K562 (cell line): ENCODE measurements at regions not wholly inside any gene's neighbourhood (a gene's known extent, or its start where the extent isn't known, plus 50 kb on each side); places are given as distances from the start of the nearest gene placed in this dataset.
A peak's percentile ranks its signal among the peaks of the same experiment; 100 is the strongest.

ENCODE experiments used
- CEBPB ChIP-seq: fragments of 450-650 bp; IDR thresholded peaks from 2 replicates; pipeline ENCODE4 v1.6.1; 2016; ENCODE audit warnings: missing genetic modification characterization, missing compliant biosample characterization
- CREBBP ChIP-seq: IDR thresholded peaks from one replicate; pipeline ENCODE4 v1.6.1; 2012; ENCODE audit warnings: low read depth, mild to moderate bottlenecking, control low read depth, inconsistent platforms, low read length
- ERF ChIP-seq: fragments of 450-650 bp; formaldehyde crosslinking; IDR thresholded peaks from 2 replicates; pipeline ENCODE4 v1.4.0; 2020; ENCODE audit warnings: mild to moderate bottlenecking, mixed read lengths
- FOXK2 ChIP-seq, 2 experiments: fragments of 450-650 bp; IDR thresholded peaks in 1 of 2; conservative IDR thresholded peaks in 1 of 2; 2 replicates each; pipeline ENCODE4 v1.6.1; 2016; ENCODE audit warnings: low read depth in 2 of 2, mild to moderate bottlenecking in 1 of 2
- L3MBTL2 ChIP-seq: fragments of 450-650 bp; IDR thresholded peaks from 2 replicates; pipeline ENCODE4 v1.6.1; 2016; ENCODE audit warnings: mild to moderate bottlenecking, moderate library complexity
- MTF1 ChIP-seq: fragments of 250-450 bp; sonication (Bioruptor Pico); IDR thresholded peaks from 2 replicates; pipeline ENCODE4 v1.9.0; 2021; ENCODE audit warnings: moderate library complexity, mild to moderate bottlenecking, inconsistent platforms, borderline replicate concordance
- RBM34 ChIP-seq: fragments of 200-400 bp; formaldehyde crosslinking; IDR thresholded peaks from 2 replicates; pipeline ENCODE4 v1.6.1; 2018; ENCODE audit warnings: low read length, borderline replicate concordance; ENCODE audit not compliant: insufficient read depth
- TOE1 ChIP-seq, 2 experiments: fragments of 450-650 bp in 1 of 2; sonication (generic) in 1 of 2; formaldehyde crosslinking in 1 of 2; IDR thresholded peaks; 2 replicates each; pipeline versions ENCODE4 v1.7.1 to v1.8.0; 2016 to 2022; ENCODE audit warnings: borderline replicate concordance in 2 of 2, mild to moderate bottlenecking in 2 of 2, antibody characterized with exemption in 1 of 2, inconsistent platforms in 1 of 2, low read depth in 1 of 2, missing genetic modification reagents in 1 of 2, moderate library complexity in 1 of 2
- TF ChIP-seq, protein P1 (sequence below), 2 experiments: fragments of 200-800 bp in 1 of 2; sonication (Bioruptor generic) in 1 of 2; sonication (generic) in 1 of 2; formaldehyde crosslinking in 1 of 2; IDR thresholded peaks in 1 of 2; conservative IDR thresholded peaks in 1 of 2; 2 replicates each; pipeline versions ENCODE4 v1.5.0 to v1.6.1; 2016 to 2020; ENCODE audit warnings: missing compliant biosample characterization in 1 of 2, missing genetic modification characterization in 1 of 2, missing genetic modification reagents in 1 of 2
- TF ChIP-seq, protein P2 (sequence below): fragments of 450-650 bp; IDR thresholded peaks from 2 replicates; pipeline ENCODE4 v1.6.1; 2016; ENCODE audit warnings: mild to moderate bottlenecking, moderate library complexity
- TF ChIP-seq, protein P3 (sequence below): sonication (generic); formaldehyde crosslinking; IDR thresholded peaks from 2 replicates; pipeline ENCODE4 v1.8.1; 2023; ENCODE audit warnings: mild to moderate bottlenecking, missing genetic modification reagents

DNA sequence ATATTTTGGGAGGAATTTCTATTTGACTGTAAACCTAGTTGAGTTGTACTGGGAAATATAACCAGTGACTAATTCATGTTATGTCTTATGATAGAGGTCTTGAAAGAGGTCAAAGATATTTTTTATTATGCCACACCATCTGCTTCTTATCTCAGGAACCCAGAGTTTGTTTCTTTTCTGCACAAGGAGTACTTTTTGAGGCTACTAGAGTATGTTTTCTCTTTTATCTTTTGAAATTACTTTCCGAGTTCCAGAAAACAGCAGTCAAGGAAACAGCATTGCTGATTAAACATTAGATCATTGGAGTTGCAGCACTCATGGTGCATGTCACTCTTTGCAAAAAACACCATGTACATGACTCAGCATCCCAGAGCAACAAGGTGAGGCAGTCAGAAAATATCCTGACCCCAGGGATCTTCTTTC is 645.8 kb upstream of the NR2F2 start (continued):
- TF ChIP-seq RBM34: no peak
- TF ChIP-seq CREBBP: no peak
- no peak for TF ChIP-seq ERF (CRISPR knock-in tag)
- TF ChIP-seq L3MBTL2: peak; percentile 52; the same call in 1 of the 2 replicates
- TF ChIP-seq, protein P1, sequence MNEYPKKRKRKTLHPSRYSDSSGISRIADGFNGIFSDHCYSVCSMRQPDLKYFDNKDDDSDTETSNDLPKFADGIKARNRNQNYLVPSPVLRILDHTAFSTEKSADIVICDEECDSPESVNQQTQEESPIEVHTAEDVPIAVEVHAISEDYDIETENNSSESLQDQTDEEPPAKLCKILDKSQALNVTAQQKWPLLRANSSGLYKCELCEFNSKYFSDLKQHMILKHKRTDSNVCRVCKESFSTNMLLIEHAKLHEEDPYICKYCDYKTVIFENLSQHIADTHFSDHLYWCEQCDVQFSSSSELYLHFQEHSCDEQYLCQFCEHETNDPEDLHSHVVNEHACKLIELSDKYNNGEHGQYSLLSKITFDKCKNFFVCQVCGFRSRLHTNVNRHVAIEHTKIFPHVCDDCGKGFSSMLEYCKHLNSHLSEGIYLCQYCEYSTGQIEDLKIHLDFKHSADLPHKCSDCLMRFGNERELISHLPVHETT (CRISPR knock-in tag; conservative IDR thresholded peaks at IDR 0.05 in 1 of 2, IDR thresholded peaks at IDR 0.05 in 1 of 2): peak in 1 of 2 experiments; percentile 58; a peak in 1 of 4 replicates
- TF ChIP-seq FOXK2 (conservative IDR thresholded peaks at IDR 0.05 in 1 of 2, IDR thresholded peaks at IDR 0.05 in 1 of 2; ENCODE audit: low read depth in 2 of 2): peak; percentile 47 to 74
- TF ChIP-seq, protein P2, sequence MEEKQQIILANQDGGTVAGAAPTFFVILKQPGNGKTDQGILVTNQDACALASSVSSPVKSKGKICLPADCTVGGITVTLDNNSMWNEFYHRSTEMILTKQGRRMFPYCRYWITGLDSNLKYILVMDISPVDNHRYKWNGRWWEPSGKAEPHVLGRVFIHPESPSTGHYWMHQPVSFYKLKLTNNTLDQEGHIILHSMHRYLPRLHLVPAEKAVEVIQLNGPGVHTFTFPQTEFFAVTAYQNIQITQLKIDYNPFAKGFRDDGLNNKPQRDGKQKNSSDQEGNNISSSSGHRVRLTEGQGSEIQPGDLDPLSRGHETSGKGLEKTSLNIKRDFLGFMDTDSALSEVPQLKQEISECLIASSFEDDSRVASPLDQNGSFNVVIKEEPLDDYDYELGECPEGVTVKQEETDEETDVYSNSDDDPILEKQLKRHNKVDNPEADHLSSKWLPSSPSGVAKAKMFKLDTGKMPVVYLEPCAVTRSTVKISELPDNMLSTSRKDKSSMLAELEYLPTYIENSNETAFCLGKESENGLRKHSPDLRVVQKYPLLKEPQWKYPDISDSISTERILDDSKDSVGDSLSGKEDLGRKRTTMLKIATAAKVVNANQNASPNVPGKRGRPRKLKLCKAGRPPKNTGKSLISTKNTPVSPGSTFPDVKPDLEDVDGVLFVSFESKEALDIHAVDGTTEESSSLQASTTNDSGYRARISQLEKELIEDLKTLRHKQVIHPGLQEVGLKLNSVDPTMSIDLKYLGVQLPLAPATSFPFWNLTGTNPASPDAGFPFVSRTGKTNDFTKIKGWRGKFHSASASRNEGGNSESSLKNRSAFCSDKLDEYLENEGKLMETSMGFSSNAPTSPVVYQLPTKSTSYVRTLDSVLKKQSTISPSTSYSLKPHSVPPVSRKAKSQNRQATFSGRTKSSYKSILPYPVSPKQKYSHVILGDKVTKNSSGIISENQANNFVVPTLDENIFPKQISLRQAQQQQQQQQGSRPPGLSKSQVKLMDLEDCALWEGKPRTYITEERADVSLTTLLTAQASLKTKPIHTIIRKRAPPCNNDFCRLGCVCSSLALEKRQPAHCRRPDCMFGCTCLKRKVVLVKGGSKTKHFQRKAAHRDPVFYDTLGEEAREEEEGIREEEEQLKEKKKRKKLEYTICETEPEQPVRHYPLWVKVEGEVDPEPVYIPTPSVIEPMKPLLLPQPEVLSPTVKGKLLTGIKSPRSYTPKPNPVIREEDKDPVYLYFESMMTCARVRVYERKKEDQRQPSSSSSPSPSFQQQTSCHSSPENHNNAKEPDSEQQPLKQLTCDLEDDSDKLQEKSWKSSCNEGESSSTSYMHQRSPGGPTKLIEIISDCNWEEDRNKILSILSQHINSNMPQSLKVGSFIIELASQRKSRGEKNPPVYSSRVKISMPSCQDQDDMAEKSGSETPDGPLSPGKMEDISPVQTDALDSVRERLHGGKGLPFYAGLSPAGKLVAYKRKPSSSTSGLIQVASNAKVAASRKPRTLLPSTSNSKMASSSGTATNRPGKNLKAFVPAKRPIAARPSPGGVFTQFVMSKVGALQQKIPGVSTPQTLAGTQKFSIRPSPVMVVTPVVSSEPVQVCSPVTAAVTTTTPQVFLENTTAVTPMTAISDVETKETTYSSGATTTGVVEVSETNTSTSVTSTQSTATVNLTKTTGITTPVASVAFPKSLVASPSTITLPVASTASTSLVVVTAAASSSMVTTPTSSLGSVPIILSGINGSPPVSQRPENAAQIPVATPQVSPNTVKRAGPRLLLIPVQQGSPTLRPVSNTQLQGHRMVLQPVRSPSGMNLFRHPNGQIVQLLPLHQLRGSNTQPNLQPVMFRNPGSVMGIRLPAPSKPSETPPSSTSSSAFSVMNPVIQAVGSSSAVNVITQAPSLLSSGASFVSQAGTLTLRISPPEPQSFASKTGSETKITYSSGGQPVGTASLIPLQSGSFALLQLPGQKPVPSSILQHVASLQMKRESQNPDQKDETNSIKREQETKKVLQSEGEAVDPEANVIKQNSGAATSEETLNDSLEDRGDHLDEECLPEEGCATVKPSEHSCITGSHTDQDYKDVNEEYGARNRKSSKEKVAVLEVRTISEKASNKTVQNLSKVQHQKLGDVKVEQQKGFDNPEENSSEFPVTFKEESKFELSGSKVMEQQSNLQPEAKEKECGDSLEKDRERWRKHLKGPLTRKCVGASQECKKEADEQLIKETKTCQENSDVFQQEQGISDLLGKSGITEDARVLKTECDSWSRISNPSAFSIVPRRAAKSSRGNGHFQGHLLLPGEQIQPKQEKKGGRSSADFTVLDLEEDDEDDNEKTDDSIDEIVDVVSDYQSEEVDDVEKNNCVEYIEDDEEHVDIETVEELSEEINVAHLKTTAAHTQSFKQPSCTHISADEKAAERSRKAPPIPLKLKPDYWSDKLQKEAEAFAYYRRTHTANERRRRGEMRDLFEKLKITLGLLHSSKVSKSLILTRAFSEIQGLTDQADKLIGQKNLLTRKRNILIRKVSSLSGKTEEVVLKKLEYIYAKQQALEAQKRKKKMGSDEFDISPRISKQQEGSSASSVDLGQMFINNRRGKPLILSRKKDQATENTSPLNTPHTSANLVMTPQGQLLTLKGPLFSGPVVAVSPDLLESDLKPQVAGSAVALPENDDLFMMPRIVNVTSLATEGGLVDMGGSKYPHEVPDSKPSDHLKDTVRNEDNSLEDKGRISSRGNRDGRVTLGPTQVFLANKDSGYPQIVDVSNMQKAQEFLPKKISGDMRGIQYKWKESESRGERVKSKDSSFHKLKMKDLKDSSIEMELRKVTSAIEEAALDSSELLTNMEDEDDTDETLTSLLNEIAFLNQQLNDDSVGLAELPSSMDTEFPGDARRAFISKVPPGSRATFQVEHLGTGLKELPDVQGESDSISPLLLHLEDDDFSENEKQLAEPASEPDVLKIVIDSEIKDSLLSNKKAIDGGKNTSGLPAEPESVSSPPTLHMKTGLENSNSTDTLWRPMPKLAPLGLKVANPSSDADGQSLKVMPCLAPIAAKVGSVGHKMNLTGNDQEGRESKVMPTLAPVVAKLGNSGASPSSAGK: no peak
- no peak for TF ChIP-seq MTF1
- 0 out of 2 replicates have a peak, but pooled peaks have one; percentile 44 for TF ChIP-seq TOE1 (IDR thresholded peaks at IDR 0.05; ENCODE audit: borderline replicate concordance)
- no peak for TF ChIP-seq TOE1 (CRISPR knock-in tag; IDR thresholded peaks at IDR 0.05; ENCODE audit: borderline replicate concordance, low read depth)
- TF ChIP-seq CEBPB (tag): peak; percentile 66
- TF ChIP-seq, protein P3, sequence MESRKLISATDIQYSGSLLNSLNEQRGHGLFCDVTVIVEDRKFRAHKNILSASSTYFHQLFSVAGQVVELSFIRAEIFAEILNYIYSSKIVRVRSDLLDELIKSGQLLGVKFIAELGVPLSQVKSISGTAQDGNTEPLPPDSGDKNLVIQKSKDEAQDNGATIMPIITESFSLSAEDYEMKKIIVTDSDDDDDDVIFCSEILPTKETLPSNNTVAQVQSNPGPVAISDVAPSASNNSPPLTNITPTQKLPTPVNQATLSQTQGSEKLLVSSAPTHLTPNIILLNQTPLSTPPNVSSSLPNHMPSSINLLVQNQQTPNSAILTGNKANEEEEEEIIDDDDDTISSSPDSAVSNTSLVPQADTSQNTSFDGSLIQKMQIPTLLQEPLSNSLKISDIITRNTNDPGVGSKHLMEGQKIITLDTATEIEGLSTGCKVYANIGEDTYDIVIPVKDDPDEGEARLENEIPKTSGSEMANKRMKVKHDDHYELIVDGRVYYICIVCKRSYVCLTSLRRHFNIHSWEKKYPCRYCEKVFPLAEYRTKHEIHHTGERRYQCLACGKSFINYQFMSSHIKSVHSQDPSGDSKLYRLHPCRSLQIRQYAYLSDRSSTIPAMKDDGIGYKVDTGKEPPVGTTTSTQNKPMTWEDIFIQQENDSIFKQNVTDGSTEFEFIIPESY: 0 out of 2 replicates have a peak, but pooled peaks have one; percentile 12
